SK-N-SH (cell line): ENCODE measurements at regions not wholly inside any gene's neighbourhood (a gene's known extent, or its start where the extent isn't known, plus 50 kb on each side); places are given as distances from the start of the nearest gene placed in this dataset.

ENCODE experiments used
- CTCF ChIA-PET: fragments of 300-600, 350-600 bp; formaldehyde crosslinking; extraction: SDS; loops from one replicate; lab custom pipeline; 2021; lab: Yijun Ruan, JAX
- POLR2A ChIA-PET: fragments of 350-600 bp; sonication (Branson Sonifier 250); formaldehyde crosslinking; extraction: SDS; loops from one replicate; lab custom pipeline; 2020; ENCODE audit warnings: antibody characterized with exemption, inconsistent platforms; lab: Yijun Ruan, JAX
- DNase-seq: peaks from one replicate; pipeline ENCODE4 v3.0.0; 2012
- H2AFZ ChIP-seq: fragments of 200-600 bp; sonication (generic); 2 replicates; pipeline ENCODE4 v1.8.1; 2016; ENCODE audit warnings: antibody characterized with exemption, mild to moderate bottlenecking, low read depth
- H3F3A ChIP-seq: fragments of 200-600 bp; sonication (generic); replicated peaks from 2 replicates; pipeline ENCODE3; 2016; ENCODE audit warnings: antibody characterized with exemption, mild to moderate bottlenecking; ENCODE audit not compliant: insufficient read depth
- H3K27ac ChIP-seq, 2 experiments: fragments of 200-500 bp in 1 of 2; fragments of 200-600 bp in 1 of 2; sonication (Bioruptor generic) in 1 of 2; sonication (generic), shearing (Covaris generic) in 1 of 2; 2 replicates each; pipeline versions ENCODE4 v1.5.1 to v1.6.1; 2014 to 2016; ENCODE audit warnings: low read depth in 2 of 2, inconsistent platforms in 1 of 2, low read length in 1 of 2, mild to moderate bottlenecking in 1 of 2, mixed read lengths in 1 of 2
- H3K27me3 ChIP-seq: fragments of 200-600 bp; sonication (generic), shearing (Covaris generic); 2 replicates; pipeline ENCODE4 v1.6.1; 2016; ENCODE audit warnings: mixed run types; ENCODE audit not compliant: insufficient read depth
- H3K36me3 ChIP-seq, 2 experiments: fragments of 200-500 bp in 1 of 2; fragments of 200-600 bp in 1 of 2; sonication (Bioruptor generic) in 1 of 2; sonication (generic) in 1 of 2; replicated peaks in 1 of 2; 2 replicates each; pipeline versions ENCODE3 to v1.5.1; 2014 to 2016; ENCODE audit warnings: low read length in 1 of 2, mild to moderate bottlenecking in 1 of 2; ENCODE audit not compliant: insufficient read depth in 2 of 2, control insufficient read depth in 1 of 2
- H3K4me1 ChIP-seq, 2 experiments: fragments of 200-500 bp in 1 of 2; fragments of 200-600 bp in 1 of 2; sonication (Bioruptor generic) in 1 of 2; sonication (generic), shearing (Covaris generic) in 1 of 2; 2 replicates each; pipeline versions ENCODE4 v1.5.1 to v1.6.1; 2014 to 2016; ENCODE audit warnings: low read depth in 1 of 2, low read length in 1 of 2, mixed run types in 1 of 2; ENCODE audit not compliant: insufficient read depth in 2 of 2, control insufficient read depth in 1 of 2
- H3K4me2 ChIP-seq: fragments of 200-600 bp; sonication (generic), shearing (Covaris generic); 2 replicates; pipeline ENCODE4 v1.6.1; 2017; ENCODE audit warnings: mixed run types
- H3K4me3 ChIP-seq, 2 experiments: fragments of 200-500 bp in 1 of 2; fragments of 200-600 bp in 1 of 2; sonication (Bioruptor generic) in 1 of 2; sonication (generic), shearing (Covaris generic) in 1 of 2; 2 replicates each; pipeline versions ENCODE4 v1.5.1 to v1.8.1; 2014 to 2016; ENCODE audit warnings: low read depth in 2 of 2, inconsistent platforms in 1 of 2, low read length in 1 of 2, mild to moderate bottlenecking in 1 of 2, mixed read lengths in 1 of 2, moderate library complexity in 1 of 2
- H3K79me2 ChIP-seq: fragments of 200-600 bp; sonication (generic); 2 replicates; pipeline ENCODE4 v1.8.1; 2017; ENCODE audit warnings: mild to moderate bottlenecking; ENCODE audit not compliant: insufficient read depth
- H3K9ac ChIP-seq: fragments of 200-600 bp; sonication (generic); 2 replicates; pipeline ENCODE4 v1.6.1; 2017; ENCODE audit warnings: mixed run types
- H3K9me2 ChIP-seq: fragments of 200-600 bp; sonication (generic); 2 replicates; pipeline ENCODE4 v1.6.1; 2017; ENCODE audit warnings: mixed run types
- H3K9me3 ChIP-seq: fragments of 200-600 bp; sonication (generic); 2 replicates; pipeline ENCODE4 v1.6.1; 2017; ENCODE audit warnings: mixed run types, mild to moderate bottlenecking, moderate library complexity
- H4K20me1 ChIP-seq: fragments of 200-600 bp; sonication (generic); 2 replicates; pipeline ENCODE4 v1.6.1; 2017; ENCODE audit warnings: mild to moderate bottlenecking, mixed run types; ENCODE audit not compliant: insufficient read depth
- CHD2 ChIP-seq: fragments of 150-350 bp; IDR thresholded peaks from 2 replicates; pipeline ENCODE4 v1.6.1; 2018; ENCODE audit warnings: low read length; ENCODE audit not compliant: partially characterized antibody
- EP300 ChIP-seq, 2 experiments: IDR thresholded peaks; 2 replicates each; pipeline versions ENCODE4 v1.4.0 to v1.6.1; 2012; ENCODE audit warnings: borderline replicate concordance in 1 of 2, low read depth in 1 of 2, low read length in 1 of 2
- EZH2phosphoT487 ChIP-seq: fragments of 200-600 bp; sonication (generic); IDR thresholded peaks from 2 replicates; pipeline ENCODE4 v1.6.1; 2017; ENCODE audit warnings: low read depth, mixed run types, mild to moderate bottlenecking, antibody characterized with exemption, moderate library complexity, borderline replicate concordance
- FOSL2 ChIP-seq: IDR thresholded peaks from 2 replicates; pipeline ENCODE4 v1.4.0; 2012; ENCODE audit warnings: low read depth, mild to moderate bottlenecking, moderate library complexity, borderline replicate concordance
- FOXJ3 ChIP-seq: sonication (generic); formaldehyde crosslinking; IDR thresholded peaks from 2 replicates; pipeline ENCODE4 v1.5.1; 2020; ENCODE audit warnings: mild to moderate bottlenecking, missing genetic modification reagents
- FOXM1 ChIP-seq: IDR thresholded peaks from 2 replicates; pipeline ENCODE4 v1.4.0; 2012; ENCODE audit warnings: low read depth, mild to moderate bottlenecking
- GABPA ChIP-seq: IDR thresholded peaks from 2 replicates; pipeline ENCODE4 v1.4.0; 2012; ENCODE audit warnings: low read depth, mild to moderate bottlenecking
- GATA2 ChIP-seq: sonication (generic); formaldehyde crosslinking; IDR thresholded peaks from 2 replicates; pipeline ENCODE4 v1.5.0; 2020; ENCODE audit warnings: mild to moderate bottlenecking, missing genetic modification reagents
- MAX ChIP-seq: IDR thresholded peaks from 2 replicates; pipeline ENCODE4 v1.4.0; 2012; ENCODE audit warnings: low read depth
- MEF2A ChIP-seq: IDR thresholded peaks from 2 replicates; pipeline ENCODE4 v1.4.0; 2012; ENCODE audit warnings: low read depth, borderline replicate concordance
- RCOR1 ChIP-seq: fragments of 150-350 bp; IDR thresholded peaks from 2 replicates; pipeline ENCODE4 v1.6.1; 2017; ENCODE audit warnings: antibody characterized with exemption, low read length
- REST ChIP-seq: IDR thresholded peaks from 2 replicates; pipeline ENCODE4 v1.6.1; 2012; ENCODE audit warnings: mild to moderate bottlenecking, low read depth, low read length, moderate library complexity
- RXRA ChIP-seq: IDR thresholded peaks from 2 replicates; pipeline ENCODE4 v1.4.0; 2012; ENCODE audit warnings: low read depth, mild to moderate bottlenecking, borderline replicate concordance
- SIN3A ChIP-seq: IDR thresholded peaks from 2 replicates; pipeline ENCODE4 v1.6.1; 2012; ENCODE audit warnings: low read depth, mild to moderate bottlenecking, low read length, moderate library complexity, borderline replicate concordance
- SMC3 ChIP-seq: IDR thresholded peaks from 2 replicates; pipeline ENCODE4 v1.6.1; 2012; ENCODE audit warnings: low read depth, low read length, improper control_type of control experiment
- TCF12 ChIP-seq: IDR thresholded peaks from 2 replicates; pipeline ENCODE4 v1.4.0; 2012
- USF1 ChIP-seq: IDR thresholded peaks from 2 replicates; pipeline ENCODE4 v1.4.0; 2012; ENCODE audit warnings: low read depth, borderline replicate concordance
- YY1 ChIP-seq: IDR thresholded peaks from 2 replicates; pipeline ENCODE4 v1.4.0; 2012; ENCODE audit warnings: low read depth, mild to moderate bottlenecking
- WGBS: methylation state at CpG from one replicate; pipeline ENCODE4 v1.1.6; 2017; ENCODE audit warnings: low lambda C conversion rate; 5-methylcytosine and 5-hydroxymethylcytosine counted together
- TF ChIP-seq, protein P1 (sequence below): fragments of 200-600 bp; sonication (generic); IDR thresholded peaks from 2 replicates; pipeline ENCODE4 v1.6.1; 2017; ENCODE audit warnings: antibody characterized with exemption, mild to moderate bottlenecking, moderate library complexity
- TF ChIP-seq, protein P2 (sequence below): fragments of 150-350 bp; IDR thresholded peaks from 2 replicates; pipeline ENCODE4 v1.6.1; 2016; ENCODE audit warnings: mild to moderate bottlenecking, low read depth, low read length
- TF ChIP-seq, protein P3 (sequence below): IDR thresholded peaks from 2 replicates; pipeline ENCODE4 v1.4.0; 2012; ENCODE audit warnings: low read depth, borderline replicate concordance

DNA sequence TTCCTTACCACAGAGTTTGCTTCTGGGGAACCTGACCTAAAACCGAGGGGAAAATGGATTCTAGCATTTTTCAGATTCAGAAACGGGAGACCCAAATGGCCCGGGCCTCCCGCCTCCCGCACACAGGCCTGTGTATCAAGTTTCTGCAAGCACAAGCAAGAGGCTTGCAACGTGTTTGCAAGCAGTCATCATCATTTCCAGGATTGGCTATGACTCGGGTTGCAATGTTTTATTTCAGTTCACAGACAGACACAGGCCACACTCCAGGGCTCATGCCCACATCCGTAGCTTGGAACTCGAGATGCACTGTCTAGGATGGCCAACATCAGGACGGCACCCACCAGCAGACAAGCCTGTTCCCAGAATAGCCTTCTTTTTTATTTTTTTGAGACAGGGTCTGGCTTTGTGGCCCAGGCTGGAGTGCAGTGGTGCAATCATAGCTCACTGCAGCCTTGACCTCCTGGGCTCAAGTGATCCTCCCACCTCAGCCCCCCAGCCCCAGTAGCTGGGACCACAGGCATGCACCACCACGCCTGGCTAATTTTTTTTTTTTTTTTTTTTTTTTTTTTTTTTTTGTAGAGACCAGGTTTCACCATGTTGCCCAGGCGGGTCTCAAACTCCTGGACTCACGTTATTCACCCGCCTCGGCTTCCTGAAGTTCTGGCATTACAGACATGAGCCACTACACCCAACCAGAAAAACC is 68.1 kb upstream of the FOXK1 start (continued):
- TF ChIP-seq USF1 (no peak), EZH2phosphoT487 (no peak), RXRA (no peak)
- TF ChIP-seq, all 33 proteins: peak for 0

DNA sequence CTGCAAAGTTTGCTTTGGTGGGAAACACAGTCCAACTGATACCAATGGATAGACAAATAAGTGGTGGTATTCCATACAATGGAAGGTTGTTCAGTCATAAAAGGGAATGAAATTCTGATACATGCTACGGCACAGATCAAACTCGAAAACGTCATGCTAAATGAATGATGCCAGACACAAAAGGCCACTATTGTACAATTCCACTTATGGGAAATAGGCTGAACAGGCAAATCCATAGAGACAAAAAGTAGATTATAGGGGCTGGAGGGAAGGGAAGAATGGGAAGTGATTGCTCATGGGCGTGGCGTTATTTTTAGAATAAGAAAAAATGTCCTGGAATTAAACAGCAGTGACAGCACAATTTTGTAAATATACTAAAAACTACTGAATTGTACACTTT is 66.0 kb upstream of the FOXK1 start:
- no peak for TF ChIP-seq YY1
- no peak for TF ChIP-seq FOXJ3 (CRISPR knock-in tag)
- no peak for TF ChIP-seq GATA2
- TF ChIP-seq GABPA: no peak
- no peak for TF ChIP-seq FOXM1
- TF ChIP-seq, protein P1, sequence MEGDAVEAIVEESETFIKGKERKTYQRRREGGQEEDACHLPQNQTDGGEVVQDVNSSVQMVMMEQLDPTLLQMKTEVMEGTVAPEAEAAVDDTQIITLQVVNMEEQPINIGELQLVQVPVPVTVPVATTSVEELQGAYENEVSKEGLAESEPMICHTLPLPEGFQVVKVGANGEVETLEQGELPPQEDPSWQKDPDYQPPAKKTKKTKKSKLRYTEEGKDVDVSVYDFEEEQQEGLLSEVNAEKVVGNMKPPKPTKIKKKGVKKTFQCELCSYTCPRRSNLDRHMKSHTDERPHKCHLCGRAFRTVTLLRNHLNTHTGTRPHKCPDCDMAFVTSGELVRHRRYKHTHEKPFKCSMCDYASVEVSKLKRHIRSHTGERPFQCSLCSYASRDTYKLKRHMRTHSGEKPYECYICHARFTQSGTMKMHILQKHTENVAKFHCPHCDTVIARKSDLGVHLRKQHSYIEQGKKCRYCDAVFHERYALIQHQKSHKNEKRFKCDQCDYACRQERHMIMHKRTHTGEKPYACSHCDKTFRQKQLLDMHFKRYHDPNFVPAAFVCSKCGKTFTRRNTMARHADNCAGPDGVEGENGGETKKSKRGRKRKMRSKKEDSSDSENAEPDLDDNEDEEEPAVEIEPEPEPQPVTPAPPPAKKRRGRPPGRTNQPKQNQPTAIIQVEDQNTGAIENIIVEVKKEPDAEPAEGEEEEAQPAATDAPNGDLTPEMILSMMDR: no peak
- no peak for TF ChIP-seq MAX
- no peak for TF ChIP-seq RCOR1
- TF ChIP-seq FOSL2: no peak
- no peak for TF ChIP-seq SIN3A
- TF ChIP-seq, protein P2, sequence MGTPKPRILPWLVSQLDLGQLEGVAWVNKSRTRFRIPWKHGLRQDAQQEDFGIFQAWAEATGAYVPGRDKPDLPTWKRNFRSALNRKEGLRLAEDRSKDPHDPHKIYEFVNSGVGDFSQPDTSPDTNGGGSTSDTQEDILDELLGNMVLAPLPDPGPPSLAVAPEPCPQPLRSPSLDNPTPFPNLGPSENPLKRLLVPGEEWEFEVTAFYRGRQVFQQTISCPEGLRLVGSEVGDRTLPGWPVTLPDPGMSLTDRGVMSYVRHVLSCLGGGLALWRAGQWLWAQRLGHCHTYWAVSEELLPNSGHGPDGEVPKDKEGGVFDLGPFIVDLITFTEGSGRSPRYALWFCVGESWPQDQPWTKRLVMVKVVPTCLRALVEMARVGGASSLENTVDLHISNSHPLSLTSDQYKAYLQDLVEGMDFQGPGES: no peak
- TF ChIP-seq, protein P3, sequence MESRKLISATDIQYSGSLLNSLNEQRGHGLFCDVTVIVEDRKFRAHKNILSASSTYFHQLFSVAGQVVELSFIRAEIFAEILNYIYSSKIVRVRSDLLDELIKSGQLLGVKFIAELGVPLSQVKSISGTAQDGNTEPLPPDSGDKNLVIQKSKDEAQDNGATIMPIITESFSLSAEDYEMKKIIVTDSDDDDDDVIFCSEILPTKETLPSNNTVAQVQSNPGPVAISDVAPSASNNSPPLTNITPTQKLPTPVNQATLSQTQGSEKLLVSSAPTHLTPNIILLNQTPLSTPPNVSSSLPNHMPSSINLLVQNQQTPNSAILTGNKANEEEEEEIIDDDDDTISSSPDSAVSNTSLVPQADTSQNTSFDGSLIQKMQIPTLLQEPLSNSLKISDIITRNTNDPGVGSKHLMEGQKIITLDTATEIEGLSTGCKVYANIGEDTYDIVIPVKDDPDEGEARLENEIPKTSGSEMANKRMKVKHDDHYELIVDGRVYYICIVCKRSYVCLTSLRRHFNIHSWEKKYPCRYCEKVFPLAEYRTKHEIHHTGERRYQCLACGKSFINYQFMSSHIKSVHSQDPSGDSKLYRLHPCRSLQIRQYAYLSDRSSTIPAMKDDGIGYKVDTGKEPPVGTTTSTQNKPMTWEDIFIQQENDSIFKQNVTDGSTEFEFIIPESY: no peak
- TF ChIP-seq EP300 (IDR thresholded peaks at IDR 0.05; ENCODE audit: borderline replicate concordance in 1 of 2, low read depth in 1 of 2, low read length in 1 of 2): no peak
- TF ChIP-seq REST: no peak
- no peak for TF ChIP-seq EZH2phosphoT487
- no peak for TF ChIP-seq CHD2
- no peak for TF ChIP-seq TCF12
- TF ChIP-seq SMC3: no peak
- no peak for TF ChIP-seq RXRA
- no peak for TF ChIP-seq MEF2A
- TF ChIP-seq, all 33 proteins: peak for 0
- H3K9me3 ChIP-seq: no peaks in the 10 kb centered on the region
- DNase-seq: no peak
- H3K36me3 ChIP-seq: no peaks in the 10 kb centered on the region
- no peak overlapping the region for H3K9ac ChIP-seq
- CTCF ChIA-PET: interaction anchor here (1.0 to 3.1 kb wide), 2 partner anchors 15 to 17 kb away, joined by 6 to 12 read pairs; no protein-coding TSS in a partner anchor
- no peak overlapping the region for H3K4me2 ChIP-seq
- H3K79me2 ChIP-seq: no peaks in the 10 kb centered on the region
- H3K9me2 ChIP-seq: no peaks in the 10 kb centered on the region
- WGBS: 71% methylated on average over 5 of the region's 5 CpGs
- no peak overlapping the region for H3K4me3 ChIP-seq
- H4K20me1 ChIP-seq: no peaks in the 10 kb centered on the region
- no peaks in the 10 kb centered on the region for H3K4me1 ChIP-seq
- no peaks in the 10 kb centered on the region for H3K27me3 ChIP-seq
- no peaks in the 10 kb centered on the region for H3F3A ChIP-seq
- POLR2A ChIA-PET: no interaction called here
- H3K27ac ChIP-seq: no peak overlapping the region
- no peak overlapping the region for H2AFZ ChIP-seq
